Suprapubic skin (tissue), 4 donors: ENCODE measurements at regions not wholly inside any gene's neighbourhood (a gene's known extent, or its start where the extent isn't known, plus 50 kb on each side); places are given as distances from the start of the nearest gene placed in this dataset.

Experiments used
- DNase-seq, 2 donors: peaks; one replicate each; pipeline ENCODE4 v3.0.0-alpha.2; 2019; ENCODE audit warnings: low spot score in 2 of 2
- H3K27ac ChIP-seq: fragments of 200-600 bp; sonication (generic); one replicate; pipeline ENCODE4 v1.5.1; 2019
- H3K27me3 ChIP-seq: fragments of 200-600 bp; sonication (generic); one replicate; pipeline ENCODE4 v1.5.1; 2019
- H3K36me3 ChIP-seq: fragments of 200-600 bp; sonication (generic); one replicate; pipeline ENCODE4 v1.5.1; 2019
- H3K4me1 ChIP-seq: fragments of 200-600 bp; sonication (generic); one replicate; pipeline ENCODE4 v1.5.1; 2019
- H3K4me3 ChIP-seq: fragments of 200-600 bp; sonication (generic); one replicate; pipeline ENCODE4 v1.5.1; 2019; ENCODE audit warnings: mild to moderate bottlenecking
- H3K9me3 ChIP-seq: fragments of 200-600 bp; sonication (generic); one replicate; pipeline ENCODE4 v1.5.1; 2019
- EP300 ChIP-seq: sonication (generic); formaldehyde crosslinking; IDR thresholded peaks from one replicate; pipeline ENCODE4 v1.6.1; 2017; ENCODE audit warnings: antibody characterized with exemption
- POLR2A ChIP-seq, 2 donors: fragments of 450-650 bp; IDR thresholded peaks; one replicate each; pipeline ENCODE4 v1.6.1; 2017; ENCODE audit warnings: antibody characterized with exemption in 2 of 2, mild to moderate bottlenecking in 2 of 2, moderate library complexity in 2 of 2
- POLR2AphosphoS5 ChIP-seq, 3 donors: sonication (generic); formaldehyde crosslinking; IDR thresholded peaks; one replicate each; pipeline ENCODE4 v1.6.1; 2017; ENCODE audit warnings: antibody characterized with exemption in 3 of 3
- WGBS: methylation state at CpG from one replicate; pipeline ENCODE4 v1.1.5; 2018; 5-methylcytosine and 5-hydroxymethylcytosine counted together
- TF ChIP-seq, protein P1 (sequence below), 2 donors: fragments of 200-600 bp in 1 of 2; fragments of 450-650 bp in 1 of 2; sonication (generic) in 1 of 2; IDR thresholded peaks; one replicate each; pipeline ENCODE4 v1.5.1; 2016 to 2019; ENCODE audit warnings: antibody characterized with exemption in 2 of 2, mild to moderate bottlenecking in 1 of 2, moderate library complexity in 1 of 2

DNA sequence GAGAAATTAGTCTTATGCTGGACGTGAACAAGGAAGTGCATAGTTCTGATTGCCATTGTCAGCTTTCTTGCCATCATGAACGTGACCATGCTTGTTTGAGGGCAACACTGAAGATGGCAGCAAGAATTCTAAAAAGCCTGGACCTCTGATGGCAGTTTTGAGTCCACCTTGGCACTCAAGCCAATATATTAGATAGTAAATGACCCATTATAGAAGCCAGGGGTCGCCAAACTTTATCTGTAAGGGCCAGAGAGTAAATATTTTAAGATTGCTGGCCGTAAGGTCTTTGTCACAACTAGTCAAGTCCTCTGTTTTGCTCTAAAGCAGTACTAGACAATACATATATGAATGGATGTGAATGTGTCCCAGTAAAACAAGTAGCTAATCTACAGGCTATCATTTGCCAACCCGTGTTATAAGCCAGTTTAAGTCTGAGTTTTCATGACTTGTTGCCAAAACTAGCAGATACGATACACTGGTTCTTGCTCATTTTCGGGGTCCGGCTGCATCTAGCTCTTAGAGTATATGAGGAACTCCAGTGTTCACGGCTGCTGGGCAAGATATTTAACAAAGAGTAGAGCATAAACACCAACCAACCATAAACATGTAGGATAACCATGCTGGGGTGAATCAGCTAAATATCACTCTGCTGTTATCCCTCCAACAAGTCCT, 73.1 kb upstream of the PELI1 start:
- Histone ChIP-seq H3K9me3 (no peaks in the 10 kb centered on the region), H3K4me3 (no peak overlapping the region), H3K27me3 (no peaks in the 10 kb centered on the region), H3K4me1 (peaks cover 34% of the 10 kb centered on the region), H3K27ac (no peak overlapping the region), H3K36me3 (no peaks in the 10 kb centered on the region)
- DNase-seq = no peak
- TF ChIP-seq, protein P1, sequence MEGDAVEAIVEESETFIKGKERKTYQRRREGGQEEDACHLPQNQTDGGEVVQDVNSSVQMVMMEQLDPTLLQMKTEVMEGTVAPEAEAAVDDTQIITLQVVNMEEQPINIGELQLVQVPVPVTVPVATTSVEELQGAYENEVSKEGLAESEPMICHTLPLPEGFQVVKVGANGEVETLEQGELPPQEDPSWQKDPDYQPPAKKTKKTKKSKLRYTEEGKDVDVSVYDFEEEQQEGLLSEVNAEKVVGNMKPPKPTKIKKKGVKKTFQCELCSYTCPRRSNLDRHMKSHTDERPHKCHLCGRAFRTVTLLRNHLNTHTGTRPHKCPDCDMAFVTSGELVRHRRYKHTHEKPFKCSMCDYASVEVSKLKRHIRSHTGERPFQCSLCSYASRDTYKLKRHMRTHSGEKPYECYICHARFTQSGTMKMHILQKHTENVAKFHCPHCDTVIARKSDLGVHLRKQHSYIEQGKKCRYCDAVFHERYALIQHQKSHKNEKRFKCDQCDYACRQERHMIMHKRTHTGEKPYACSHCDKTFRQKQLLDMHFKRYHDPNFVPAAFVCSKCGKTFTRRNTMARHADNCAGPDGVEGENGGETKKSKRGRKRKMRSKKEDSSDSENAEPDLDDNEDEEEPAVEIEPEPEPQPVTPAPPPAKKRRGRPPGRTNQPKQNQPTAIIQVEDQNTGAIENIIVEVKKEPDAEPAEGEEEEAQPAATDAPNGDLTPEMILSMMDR (IDR thresholded peaks at IDR 0.05) = no peak
- TF ChIP-seq POLR2A (IDR thresholded peaks at IDR 0.05) = no peak
- TF ChIP-seq POLR2AphosphoS5 (IDR thresholded peaks at IDR 0.05) = no peak
- no peak for TF ChIP-seq EP300
- 92% methylated on average over 9 of the region's 9 CpGs for WGBS

DNA sequence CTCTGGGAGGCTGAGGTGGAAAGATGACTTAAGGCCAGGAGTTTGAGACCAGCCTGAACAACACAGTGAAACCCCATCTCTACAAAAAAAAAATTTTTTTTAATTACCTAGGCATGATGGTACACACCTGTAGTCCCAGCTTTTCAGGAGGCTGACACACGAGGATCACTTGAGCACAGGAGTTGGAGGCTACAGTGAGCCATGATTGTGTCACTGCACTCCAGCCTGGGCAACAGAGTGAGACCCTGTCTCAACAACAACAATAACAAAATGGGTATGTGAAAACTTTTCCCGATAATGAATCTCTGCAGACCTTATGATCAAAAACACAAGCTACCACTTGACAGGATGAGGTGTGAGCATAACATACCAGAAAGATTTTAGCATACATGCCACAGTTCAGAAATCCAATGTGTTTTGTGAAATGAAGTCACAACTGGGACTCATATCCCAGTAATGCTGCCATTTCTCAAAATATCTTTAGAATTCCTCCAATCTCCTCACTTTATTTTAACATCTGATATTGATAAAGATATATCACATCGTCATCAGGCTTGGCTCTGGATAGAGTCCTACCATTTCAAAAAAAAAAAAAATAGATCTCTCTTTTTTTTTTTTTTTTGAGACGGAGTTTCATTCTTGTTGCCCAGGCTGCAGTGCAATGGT, 74.0 kb upstream of the PELI1 start:
- DNase-seq = no peak
- Histone ChIP-seq H3K4me1 (peaks cover 44% of the 10 kb centered on the region), H3K36me3 (no peaks in the 10 kb centered on the region), H3K27ac (no peak overlapping the region), H3K9me3 (no peaks in the 10 kb centered on the region), H3K27me3 (no peaks in the 10 kb centered on the region), H3K4me3 (no peak overlapping the region)
- TF ChIP-seq EP300 (no peak), POLR2AphosphoS5 (IDR thresholded peaks at IDR 0.05) (no peak), POLR2A (IDR thresholded peaks at IDR 0.05) (no peak)
- TF ChIP-seq, protein P1 (IDR thresholded peaks at IDR 0.05) = no peak
- WGBS = 60% methylated on average over 4 of the region's 4 CpGs

- H3K27ac ChIP-seq = no peak overlapping the region
- WGBS = 59% methylated on average over 2 of the region's 2 CpGs
- no peaks in the 10 kb centered on the region for H3K27me3 ChIP-seq
- no peak for DNase-seq
- no peak for TF ChIP-seq POLR2A (IDR thresholded peaks at IDR 0.05)
- no peak for TF ChIP-seq EP300
- TF ChIP-seq, protein P1 (IDR thresholded peaks at IDR 0.05) = no peak
- TF ChIP-seq POLR2AphosphoS5 (IDR thresholded peaks at IDR 0.05) = no peak
- no peak overlapping the region for H3K4me3 ChIP-seq
- H3K9me3 ChIP-seq = no peaks in the 10 kb centered on the region
- H3K36me3 ChIP-seq = no peaks in the 10 kb centered on the region
- peaks cover 35% of the 10 kb centered on the region for H3K4me1 ChIP-seq
Measured at GRCh38 chr2:64219149-64219548, 74.9 kb upstream of the PELI1 start.

DNA sequence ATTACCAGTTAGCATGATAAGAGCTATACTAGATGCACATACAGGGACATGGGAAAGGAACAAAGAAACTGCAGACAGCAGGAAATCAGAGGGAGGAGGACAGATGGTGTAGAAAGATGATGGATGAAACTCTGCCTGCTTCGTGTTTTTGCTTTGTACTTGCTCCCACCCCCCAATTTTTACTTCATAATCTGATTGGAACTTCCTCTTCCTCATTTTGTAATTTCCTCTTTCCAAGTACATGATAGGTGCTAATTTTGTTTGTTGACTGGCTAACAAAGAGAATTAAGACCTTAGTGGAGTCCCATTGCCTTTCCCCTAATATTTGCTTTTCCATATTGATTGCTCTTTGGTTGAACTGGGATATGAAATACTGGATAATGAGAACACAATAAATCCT, 76.0 kb upstream of the PELI1 start:
- no peak overlapping the region for H3K4me3 ChIP-seq
- H3K27ac ChIP-seq = no peak overlapping the region
- H3K36me3 ChIP-seq = no peaks in the 10 kb centered on the region
- no peak for TF ChIP-seq EP300
- no peak for TF ChIP-seq POLR2AphosphoS5 (IDR thresholded peaks at IDR 0.05)
- TF ChIP-seq POLR2A (IDR thresholded peaks at IDR 0.05) = no peak
- TF ChIP-seq, protein P1 (IDR thresholded peaks at IDR 0.05) = no peak
- no peak for DNase-seq
- WGBS = 76% methylated on average over 1 of the region's 1 CpG
- no peaks in the 10 kb centered on the region for H3K9me3 ChIP-seq
- no peaks in the 10 kb centered on the region for H3K27me3 ChIP-seq
- peaks cover 27% of the 10 kb centered on the region for H3K4me1 ChIP-seq

GRCh38 chr2:64220894-64221617, 76.8 kb upstream of the PELI1 start:
- Histone ChIP-seq H3K9me3 (no peaks in the 10 kb centered on the region), H3K36me3 (no peaks in the 10 kb centered on the region), H3K4me1 (peaks cover 27% of the 10 kb centered on the region), H3K27ac (no peak overlapping the region), H3K27me3 (no peaks in the 10 kb centered on the region), H3K4me3 (no peak overlapping the region)
- WGBS = 56% methylated on average over 4 of the region's 4 CpGs
- DNase-seq = no peak
- TF ChIP-seq POLR2A (IDR thresholded peaks at IDR 0.05) (no peak), POLR2AphosphoS5 (IDR thresholded peaks at IDR 0.05) (no peak), EP300 (no peak)
- TF ChIP-seq, protein P1 (IDR thresholded peaks at IDR 0.05) = no peak
